ENCODE measurements at regions not wholly inside any gene's neighbourhood (a gene's known extent, or its start where the extent isn't known, plus 50 kb on each side); places are given as distances from the start of the nearest gene placed in this dataset.

DNA sequence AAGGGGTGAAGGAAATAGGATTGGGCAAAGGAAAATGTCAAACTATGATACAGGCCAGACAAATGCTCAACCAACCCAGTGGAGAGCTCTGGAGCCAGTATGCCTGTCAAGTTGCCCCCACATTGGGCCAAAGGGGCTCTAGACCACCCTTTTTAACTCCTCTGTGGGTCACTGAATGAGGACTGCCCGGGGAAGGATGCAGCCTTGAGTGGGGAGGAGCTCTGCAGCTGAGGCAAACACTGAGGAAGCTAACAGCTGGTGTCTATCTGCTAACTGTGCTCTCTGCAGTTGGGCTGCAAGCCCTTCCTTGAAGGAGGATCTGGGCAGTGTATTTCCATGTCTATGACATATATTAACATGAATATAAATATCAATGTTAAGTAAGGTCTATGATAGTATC is 98.4 kb upstream of the PRSS16 start:
- Mint-ChIP-seq H3K9me3 (ENCODE audit: unreplicated experiment) (no peaks in the 10 kb centered on the region), H3K4me1 (ENCODE audit: unreplicated experiment) (no peaks in the 10 kb centered on the region)
- DNase-seq (ENCODE audit: low spot score): no peak

GRCh38 chr6:27154696-27155095 is 92.8 kb upstream of the PRSS16 start:
- H3K4me1 Mint-ChIP-seq (ENCODE audit: unreplicated experiment): peaks cover 4% of the 10 kb centered on the region
- no peaks in the 10 kb centered on the region for H3K36me3 Mint-ChIP-seq (ENCODE audit: low read depth, unreplicated experiment)
- H3K4me3 Mint-ChIP-seq (ENCODE audit: unreplicated experiment): no peak overlapping the region
- no peaks in the 10 kb centered on the region for H3K9me3 Mint-ChIP-seq (ENCODE audit: unreplicated experiment)
- no peak for DNase-seq (ENCODE audit: low spot score)
- TF ChIP-seq CTCF (IDR thresholded peaks at IDR 0.05; ENCODE audit: unreplicated experiment): no peak
- H3K27me3 Mint-ChIP-seq (ENCODE audit: unreplicated experiment): no peaks in the 10 kb centered on the region
- no peak overlapping the region for H3K27ac Mint-ChIP-seq (ENCODE audit: unreplicated experiment)

More for the DNA sequence above, 98.4 kb upstream of the PRSS16 start:
- TF ChIP-seq CTCF (IDR thresholded peaks at IDR 0.05; ENCODE audit: unreplicated experiment): no peak
- no peaks in the 10 kb centered on the region for H3K27me3 Mint-ChIP-seq (ENCODE audit: unreplicated experiment)
- no peak overlapping the region for H3K4me3 Mint-ChIP-seq (ENCODE audit: unreplicated experiment)
- H3K27ac Mint-ChIP-seq (ENCODE audit: unreplicated experiment): peak overlapping the region; percentile 63
- H3K36me3 Mint-ChIP-seq (ENCODE audit: low read depth, unreplicated experiment): no peaks in the 10 kb centered on the region

DNA sequence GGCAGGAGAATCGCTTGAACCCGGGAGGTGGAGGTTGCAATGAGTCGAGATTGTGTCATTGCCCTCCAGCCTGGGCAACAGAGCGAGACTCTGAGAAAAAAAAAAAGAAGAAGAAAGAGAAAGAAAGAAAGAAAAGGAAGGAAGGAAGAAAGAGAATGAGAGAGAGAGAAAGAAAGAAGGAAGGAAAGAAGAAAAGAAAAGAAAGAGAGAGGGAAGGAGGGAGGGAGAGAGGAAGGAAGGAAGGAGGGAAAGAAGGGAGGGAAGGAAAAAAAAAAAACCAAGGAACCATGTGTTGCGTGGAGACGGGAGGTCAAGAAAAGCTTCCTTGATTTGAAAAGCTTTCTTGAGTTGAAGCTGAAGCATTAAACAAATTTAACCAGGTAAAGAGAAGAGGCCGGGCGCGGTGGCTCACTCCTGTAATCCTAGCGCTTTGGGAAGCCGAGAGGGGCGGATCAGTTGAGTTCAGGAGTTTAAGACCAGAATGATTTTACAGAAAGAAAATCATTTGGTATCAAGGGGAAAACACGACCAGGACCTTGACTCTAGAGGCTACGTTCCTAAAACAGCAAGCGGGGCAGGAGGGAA is 90.5 kb upstream of the PRSS16 start:
- TF ChIP-seq CTCF (IDR thresholded peaks at IDR 0.05; ENCODE audit: unreplicated experiment): no peak
- Mint-ChIP-seq H3K27ac (ENCODE audit: unreplicated experiment) (no peak overlapping the region), H3K27me3 (ENCODE audit: unreplicated experiment) (no peaks in the 10 kb centered on the region), H3K9me3 (ENCODE audit: unreplicated experiment) (no peaks in the 10 kb centered on the region), H3K4me1 (ENCODE audit: unreplicated experiment) (peaks cover 4% of the 10 kb centered on the region), H3K4me3 (ENCODE audit: unreplicated experiment) (peak overlapping the region; percentile 79), H3K36me3 (ENCODE audit: low read depth, unreplicated experiment) (no peaks in the 10 kb centered on the region)
- DNase-seq (ENCODE audit: low spot score): no peak

DNA sequence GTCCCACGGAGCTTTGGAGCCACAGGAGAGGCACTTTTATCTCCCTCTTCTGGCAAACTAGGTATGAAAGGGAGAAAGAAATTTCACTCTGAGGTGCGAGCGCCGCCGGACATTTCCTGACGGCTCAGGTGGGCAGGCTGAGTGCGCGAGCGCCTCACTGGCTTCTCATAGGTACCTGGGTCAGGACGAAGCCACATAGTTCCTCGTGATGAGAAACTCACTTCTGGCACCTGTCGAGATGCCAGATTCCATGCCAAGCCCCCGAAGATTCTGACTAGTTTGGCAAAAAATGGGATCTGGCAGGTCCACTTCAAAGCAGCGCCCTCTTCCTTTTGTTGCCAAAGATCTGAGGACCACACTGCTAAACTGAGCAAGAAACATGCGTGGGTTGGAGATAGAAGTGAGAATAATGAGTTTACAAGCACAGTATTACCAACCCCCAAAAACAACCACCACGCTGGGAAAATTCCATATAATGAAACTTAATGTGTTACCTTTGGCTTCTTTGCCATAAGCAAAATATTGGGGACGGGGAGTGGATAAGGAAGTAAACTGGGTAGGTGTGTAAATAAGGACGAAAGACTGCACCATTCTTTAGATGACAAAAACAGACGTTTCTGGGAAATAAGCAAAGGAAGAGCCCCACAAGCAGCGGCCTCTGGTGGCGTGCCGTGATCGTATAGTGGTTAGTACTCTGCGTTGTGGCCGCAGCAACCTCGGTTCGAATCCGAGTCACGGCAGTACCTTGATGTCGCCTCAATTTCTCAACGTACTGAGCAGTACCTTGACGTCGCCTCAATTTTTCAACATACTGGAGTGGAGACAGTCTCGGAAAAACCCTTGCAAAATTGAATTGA is 89.8 kb upstream of the PRSS16 start:
- DNase-seq (ENCODE audit: low spot score): peak; percentile 60
- H3K4me1 Mint-ChIP-seq (ENCODE audit: unreplicated experiment): peaks cover 4% of the 10 kb centered on the region
- H3K27me3 Mint-ChIP-seq (ENCODE audit: unreplicated experiment): no peaks in the 10 kb centered on the region
- peak overlapping the region; percentile 79 for H3K4me3 Mint-ChIP-seq (ENCODE audit: unreplicated experiment)
- TF ChIP-seq CTCF (IDR thresholded peaks at IDR 0.05; ENCODE audit: unreplicated experiment): no peak
- no peak overlapping the region for H3K27ac Mint-ChIP-seq (ENCODE audit: unreplicated experiment)
- H3K9me3 Mint-ChIP-seq (ENCODE audit: unreplicated experiment): no peaks in the 10 kb centered on the region
- H3K36me3 Mint-ChIP-seq (ENCODE audit: low read depth, unreplicated experiment): no peaks in the 10 kb centered on the region

DNA sequence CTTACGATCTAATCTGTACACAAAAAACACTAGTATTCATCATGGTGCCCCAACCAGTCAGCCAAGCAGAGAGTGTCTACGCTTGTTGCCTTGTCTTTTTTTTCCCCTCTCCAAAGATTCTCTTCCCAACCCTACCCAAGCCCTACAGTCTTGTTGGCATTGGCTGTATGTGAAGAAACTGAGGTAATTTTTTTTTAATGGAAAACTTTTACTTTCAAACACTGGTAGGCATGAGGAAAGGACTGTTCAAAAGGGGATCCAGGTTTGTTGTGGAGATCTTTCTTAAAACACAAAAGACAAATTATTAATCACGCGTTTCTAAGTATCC is 89.2 kb upstream of the PRSS16 start:
- no peak for TF ChIP-seq CTCF (IDR thresholded peaks at IDR 0.05; ENCODE audit: unreplicated experiment)
- Mint-ChIP-seq H3K9me3 (ENCODE audit: unreplicated experiment) (no peaks in the 10 kb centered on the region), H3K4me3 (ENCODE audit: unreplicated experiment) (peak overlapping the region; percentile 79), H3K27ac (ENCODE audit: unreplicated experiment) (no peak overlapping the region), H3K27me3 (ENCODE audit: unreplicated experiment) (no peaks in the 10 kb centered on the region), H3K4me1 (ENCODE audit: unreplicated experiment) (peaks cover 4% of the 10 kb centered on the region), H3K36me3 (ENCODE audit: low read depth, unreplicated experiment) (no peaks in the 10 kb centered on the region)
- DNase-seq (ENCODE audit: low spot score): no peak
